HG02973 (cell line): ENCODE measurements at regions not wholly inside any gene's neighbourhood (a gene's known extent, or its start where the extent isn't known, plus 50 kb on each side); places are given as distances from the start of the nearest gene placed in this dataset.

Experiments
- ATAC-seq: cut with Tn5 transposase; IDR thresholded peaks from one replicate; pipeline ENCODE4 v1.9.1; 2021; ENCODE audit warnings: moderate library complexity; ENCODE audit not compliant: unreplicated experiment

- no peak for ATAC-seq
These were observed 536.6 kb upstream of the USP24 start for GRCh38 chr1:55751776-55752175.

DNA sequence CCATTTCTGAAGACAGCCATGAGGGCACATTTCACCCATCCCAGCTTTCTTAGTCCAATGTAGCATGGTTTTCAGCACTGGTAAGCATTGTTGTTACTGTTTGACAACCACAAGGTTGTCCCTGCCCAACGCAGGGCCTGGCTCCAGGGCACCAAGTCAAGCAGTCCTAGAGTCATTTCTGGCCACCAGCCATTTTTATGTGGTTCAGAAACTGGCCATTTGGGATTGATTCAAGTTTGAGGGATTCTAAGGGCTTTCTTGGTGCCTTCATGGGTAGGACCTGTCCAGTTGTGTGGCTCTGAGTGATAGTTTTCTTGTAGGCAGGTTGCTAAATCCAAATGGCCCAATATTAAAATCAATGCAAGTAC lies 535.4 kb upstream of the USP24 start:
- ATAC-seq = no peak

GRCh38 chr1:55749975-55750627 lies 534.9 kb upstream of the USP24 start:
- ATAC-seq = no peak

DNA sequence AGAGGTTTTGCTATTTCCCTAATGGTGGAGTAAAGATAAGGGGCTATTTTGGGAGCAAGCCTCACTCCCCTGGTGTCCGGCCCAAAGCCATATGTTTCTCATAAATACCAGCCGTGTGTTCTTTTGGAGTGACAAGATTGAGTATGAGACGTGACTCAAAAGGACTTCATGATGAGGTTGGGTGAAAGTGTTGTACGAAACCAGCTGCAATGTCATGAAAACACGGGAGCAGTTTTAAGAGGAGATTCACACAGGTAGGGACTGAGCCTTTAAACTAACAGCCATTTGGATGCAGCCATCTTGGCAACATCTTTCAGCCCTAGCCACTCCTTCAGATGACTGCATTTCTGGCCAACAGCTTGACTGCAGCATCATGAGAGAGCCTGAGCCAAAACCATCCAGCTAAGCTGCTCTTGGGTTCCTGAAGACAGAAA lies 532.3 kb upstream of the USP24 start:
- no peak for ATAC-seq

- no peak for ATAC-seq
These were observed 531.5 kb upstream of the USP24 start for GRCh38 chr1:55746710-55747109.

DNA sequence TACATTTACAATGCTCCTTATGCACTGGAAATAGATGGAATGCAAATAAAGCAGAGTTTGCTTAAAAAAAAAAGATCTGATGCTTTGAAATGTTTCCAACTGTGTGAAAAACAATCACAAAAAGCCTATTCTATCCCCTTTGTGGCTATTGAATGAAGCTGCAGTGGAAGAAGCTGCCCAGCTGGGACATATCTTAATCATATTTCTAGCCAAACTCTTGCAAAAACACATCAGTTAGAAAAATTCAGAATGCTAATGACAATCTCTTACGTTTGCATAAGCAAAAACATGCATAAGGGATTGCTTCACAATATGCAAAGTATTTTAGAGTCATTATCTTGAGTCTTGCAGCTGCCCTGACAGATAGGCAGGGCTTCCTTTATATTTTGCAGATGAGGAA lies 526.4 kb upstream of the USP24 start:
- ATAC-seq = no peak

DNA sequence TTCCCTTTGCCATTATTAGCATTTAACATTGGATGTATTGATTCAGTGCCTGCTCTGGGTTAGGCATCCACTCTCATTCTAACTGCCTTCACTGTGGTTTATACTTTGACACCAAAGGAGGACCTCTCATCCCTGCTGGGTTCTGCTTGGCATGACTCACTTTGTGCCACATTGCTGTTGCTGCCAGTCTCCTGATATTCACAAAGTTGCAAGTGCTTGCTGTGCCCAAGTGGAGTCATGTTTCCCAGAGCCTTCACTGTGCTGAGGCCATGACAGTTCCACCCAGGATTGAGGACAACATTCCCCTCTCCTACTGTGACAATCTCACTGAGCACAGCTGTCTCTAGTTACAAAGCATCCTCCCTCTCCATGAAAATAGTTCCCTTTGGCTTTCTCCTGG lies 519.9 kb upstream of the USP24 start:
- no peak for ATAC-seq

DNA sequence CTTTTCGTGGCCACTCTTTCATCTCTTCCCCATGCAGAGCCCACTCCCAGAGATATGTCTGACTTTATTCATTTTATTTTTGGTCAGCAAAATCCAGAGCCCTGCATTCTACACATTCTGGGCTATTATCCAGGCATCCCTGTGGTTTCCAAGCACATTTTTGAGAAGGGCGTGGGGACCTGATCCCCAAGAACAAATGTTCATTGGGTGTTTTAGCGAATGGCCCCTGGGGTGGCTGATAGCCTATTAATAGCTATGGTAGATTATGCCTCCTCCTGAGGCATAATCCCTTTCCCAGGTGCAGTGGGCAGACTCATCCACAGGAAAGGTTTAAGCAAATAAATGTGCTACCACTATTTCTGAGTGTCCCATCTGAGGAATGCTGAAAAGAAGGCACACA lies 511.8 kb upstream of the USP24 start:
- no peak for ATAC-seq

- ATAC-seq = no peak
These were observed 510.2 kb upstream of the USP24 start for GRCh38 chr1:55725378-55725777.

DNA sequence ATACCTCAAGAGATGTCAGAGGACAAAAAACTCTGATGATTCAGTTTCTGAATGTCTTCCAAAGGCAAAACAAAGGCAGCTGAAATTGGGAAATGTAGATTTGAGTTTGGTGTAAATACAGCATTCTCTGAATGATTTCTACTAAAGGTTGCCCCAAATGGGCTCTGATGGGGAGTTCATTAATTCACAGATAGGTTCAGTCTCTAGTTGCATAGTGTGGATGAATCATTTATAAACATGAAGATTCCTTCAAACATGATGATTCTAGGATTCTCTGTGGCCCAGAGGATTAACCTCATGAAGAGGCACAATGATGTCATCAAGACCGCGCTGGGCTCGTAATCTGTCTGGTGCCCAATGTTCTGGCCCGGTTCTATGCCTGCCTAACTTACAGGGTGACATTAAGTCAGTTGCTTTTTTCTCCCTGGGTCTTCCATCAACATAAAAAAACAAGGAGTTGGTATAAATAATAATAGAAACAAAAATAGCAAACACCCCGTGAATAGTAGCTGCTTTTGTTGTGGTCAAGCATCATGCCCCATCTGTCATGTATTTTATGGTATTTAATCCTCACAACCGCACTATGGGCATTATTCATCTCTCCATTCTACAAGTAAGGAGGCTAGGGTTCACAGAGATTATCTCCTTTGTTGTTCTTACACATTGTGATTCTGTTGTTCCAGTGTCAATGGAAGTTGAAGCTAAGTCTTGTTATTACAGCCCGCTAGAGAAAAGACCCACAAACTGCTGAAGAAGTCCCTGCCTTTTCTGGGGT lies 509.6 kb upstream of the USP24 start:
- ATAC-seq = no peak

DNA sequence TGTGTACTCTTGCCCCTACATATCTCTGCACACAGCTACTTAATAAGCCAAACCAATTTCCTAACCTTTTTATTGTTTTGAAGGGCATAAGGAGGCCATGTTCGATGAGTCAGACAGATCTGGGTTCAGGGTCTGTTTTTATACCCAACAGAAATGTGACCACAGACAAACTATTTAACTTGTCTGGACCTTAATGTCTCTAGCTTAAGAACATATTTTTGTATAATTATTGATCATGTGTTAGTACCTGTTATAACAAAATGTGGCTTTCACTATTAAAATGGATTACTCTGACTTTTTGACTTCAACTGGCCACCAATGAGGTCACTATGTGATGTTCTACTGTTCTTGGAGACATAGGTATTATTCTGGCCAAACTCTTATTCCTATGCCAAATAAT lies 507.8 kb upstream of the USP24 start:
- no peak for ATAC-seq

DNA sequence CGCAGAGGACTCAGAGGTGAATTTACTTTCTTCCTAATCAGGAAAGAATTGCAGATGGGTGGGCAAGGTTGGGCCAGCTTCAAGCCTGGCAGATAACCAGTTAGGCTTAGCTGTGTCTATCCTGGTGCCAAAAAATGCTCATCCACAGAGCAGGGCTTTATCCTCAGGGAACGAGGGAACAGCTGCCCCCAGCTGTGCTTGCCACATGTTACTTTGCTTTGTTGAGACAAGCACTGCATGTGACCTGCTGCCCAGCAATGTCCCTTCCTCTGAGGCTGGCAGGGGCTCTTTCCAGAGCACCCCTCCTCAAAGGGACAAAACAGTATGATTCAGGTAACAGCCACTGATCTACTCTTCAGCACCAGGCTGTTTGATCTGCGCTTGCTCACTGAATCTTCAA lies 505.1 kb upstream of the USP24 start:
- ATAC-seq = no peak

GRCh38 chr1:55718758-55719671 lies 503.9 kb upstream of the USP24 start:
- ATAC-seq = no peak

DNA sequence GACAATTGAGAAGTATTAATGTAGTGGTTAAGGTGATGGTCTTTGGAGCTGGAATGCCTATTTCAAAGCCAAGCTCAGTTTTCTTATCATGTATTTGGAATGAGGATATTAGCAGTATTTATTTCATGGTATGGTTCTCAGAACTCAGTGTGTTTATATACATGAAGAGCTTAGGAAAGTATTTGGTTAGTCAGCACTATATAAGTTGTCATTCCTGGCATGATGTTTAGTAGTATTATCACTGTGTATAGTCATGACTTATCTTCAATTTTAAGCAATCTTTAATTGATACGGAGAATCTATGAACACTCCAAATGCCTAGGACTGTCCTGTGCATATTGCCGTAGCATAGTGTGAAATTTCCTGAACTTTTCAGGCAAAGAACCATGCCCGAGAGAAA lies 501.9 kb upstream of the USP24 start:
- no peak for ATAC-seq

- ATAC-seq = no peak
These were observed 501.4 kb upstream of the USP24 start for GRCh38 chr1:55716610-55717009.

- no peak for ATAC-seq
These were observed 501.0 kb upstream of the USP24 start for GRCh38 chr1:55716151-55716550.

- no peak for ATAC-seq
These were observed 499.1 kb upstream of the USP24 start for GRCh38 chr1:55714230-55714629.

GRCh38 chr1:55713516-55713915 lies 498.4 kb upstream of the USP24 start:
- ATAC-seq = no peak

- ATAC-seq = no peak
These were observed 497.0 kb upstream of the USP24 start for GRCh38 chr1:55712148-55712547.

DNA sequence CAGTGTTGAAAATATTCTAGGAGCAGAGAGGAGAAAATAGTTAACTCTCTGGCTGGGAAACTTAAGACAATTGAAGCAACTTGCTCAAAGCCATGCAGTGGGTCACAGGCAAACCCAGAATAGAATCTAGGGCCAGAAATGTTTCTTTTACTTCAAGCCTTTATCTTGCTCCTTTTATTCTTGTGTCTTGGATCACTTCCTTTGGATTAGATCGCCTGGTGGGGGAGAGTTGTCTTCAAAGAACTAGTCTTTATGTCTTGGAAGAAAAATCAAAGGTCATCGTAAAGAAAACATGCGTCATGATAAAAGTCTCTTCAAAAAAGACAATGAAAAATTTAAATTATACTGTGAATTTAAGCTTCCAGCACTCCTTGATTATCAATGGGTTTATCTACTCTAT lies 493.6 kb upstream of the USP24 start:
- ATAC-seq = no peak

- ATAC-seq = no peak
These were observed 492.7 kb upstream of the USP24 start for GRCh38 chr1:55707846-55708245.

DNA sequence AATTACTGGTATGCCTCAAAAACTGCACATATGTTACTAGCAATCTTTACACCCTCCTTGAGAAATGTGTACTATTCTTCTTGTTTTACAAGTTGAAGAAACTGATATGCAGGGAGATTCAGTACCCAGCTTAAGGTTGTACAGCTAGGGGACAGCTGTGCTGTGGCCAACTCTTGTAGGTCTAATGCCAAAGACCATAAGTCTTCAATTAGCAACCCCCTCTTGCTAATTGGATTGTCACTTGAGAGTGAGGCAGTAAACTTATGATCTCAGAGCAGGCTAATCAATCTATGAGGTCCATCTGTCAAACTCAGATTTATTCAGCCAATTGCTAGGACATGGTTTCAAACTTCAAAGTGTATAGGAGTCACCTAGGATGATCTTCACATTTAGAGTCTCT lies 492.0 kb upstream of the USP24 start:
- ATAC-seq = no peak
